ENCODE measurements at regions not wholly inside any gene's neighbourhood (a gene's known extent, or its start where the extent isn't known, plus 50 kb on each side); places are given as distances from the start of the nearest gene placed in this dataset.

DNA sequence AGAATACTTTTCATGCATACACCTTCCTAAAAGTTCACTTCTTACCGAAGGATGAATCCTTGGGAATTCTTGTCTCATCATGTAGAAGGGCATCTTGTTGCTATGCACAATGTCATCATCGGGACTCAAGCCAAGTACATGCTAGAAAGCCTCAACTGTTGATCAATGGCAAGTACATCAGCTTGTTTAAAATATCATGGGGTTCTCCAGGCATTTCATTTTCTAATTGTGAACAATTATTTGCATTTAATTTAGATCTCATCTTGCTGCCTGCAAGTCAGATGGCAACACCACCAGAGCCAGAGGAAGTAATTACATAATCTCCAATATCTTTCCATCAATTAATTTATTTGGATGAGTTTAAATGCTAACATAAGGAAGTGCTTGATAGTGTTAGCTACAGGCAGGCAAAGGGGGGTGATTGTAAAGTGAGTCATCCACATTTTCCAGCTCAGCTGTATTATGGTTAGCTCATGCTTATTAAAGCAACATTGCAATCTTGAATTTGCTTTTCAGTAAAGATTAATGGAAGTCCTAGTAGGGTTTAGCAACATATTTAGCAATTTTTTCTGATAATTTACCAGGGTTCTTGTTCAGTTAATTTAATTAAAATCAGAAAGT lies 356.5 kb downstream of the CBLL2 start:
- no peaks in the 10 kb centered on the region for H3K4me1 ChIP-seq (ENCODE audit: control insufficient read depth in 1 of 2, extremely low read depth in 1 of 2, insufficient read depth in 2 of 2, low read length in 2 of 2)
- H3K4me3 ChIP-seq (ENCODE audit: control insufficient read depth in 1 of 2, extremely low read depth in 1 of 2, low read length in 1 of 2): no peak overlapping the region
- H3K27me3 ChIP-seq (replicated peaks in 1 of 2; ENCODE audit: control insufficient read depth in 2 of 2, extremely low read depth in 1 of 2, insufficient read depth in 2 of 2, low read length in 1 of 2): no peaks in the 10 kb centered on the region
- H3K27ac Mint-ChIP-seq: no peak overlapping the region
- H3K9me3 ChIP-seq: no peaks in the 10 kb centered on the region
- H3K36me3 ChIP-seq (ENCODE audit: control insufficient read depth in 2 of 2, extremely low read depth in 1 of 2, insufficient read depth in 1 of 2, low read length in 1 of 2): no peaks in the 10 kb centered on the region
- WGBS (ENCODE audit: insufficient coverage): no CpG with 5 or more reads among the region's 2 CpGs
- DNase-seq: no peak
- H3K9me3 Mint-ChIP-seq: no peaks in the 10 kb centered on the region
- no peaks in the 10 kb centered on the region for H3K27me3 Mint-ChIP-seq
- H3K4me1 Mint-ChIP-seq: no peaks in the 10 kb centered on the region
- ChIA-PET CTCF (no interaction called here), POLR2A (no interaction called here)
- ATAC-seq (replicated peaks in 1 of 4): no peak
- H3K36me3 Mint-ChIP-seq: no peaks in the 10 kb centered on the region
- H3K27ac ChIP-seq (ENCODE audit: low read length): no peak overlapping the region
- no peak overlapping the region for H3K4me3 Mint-ChIP-seq

DNA sequence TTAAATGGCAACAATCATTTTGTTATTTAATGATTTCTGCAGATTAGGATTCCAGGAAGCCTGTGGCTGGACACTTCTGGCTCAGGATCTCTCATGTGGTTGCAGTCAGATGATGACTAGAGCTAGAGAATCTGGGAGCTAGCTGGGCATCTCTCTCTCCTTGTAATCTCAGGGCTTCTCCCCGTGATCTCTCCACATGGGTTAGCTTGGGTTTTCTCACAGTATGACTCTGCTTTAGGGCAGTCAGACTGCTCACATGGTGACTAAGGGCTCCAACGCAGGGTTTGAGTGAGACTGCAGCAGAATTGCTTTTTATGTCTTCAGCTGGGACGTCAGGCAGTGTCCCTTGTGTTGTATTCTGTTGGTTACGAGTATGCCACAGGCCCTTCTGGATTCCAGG lies 361.4 kb downstream of the CBLL2 start:
- Histone ChIP-seq H3K4me1 (ENCODE audit: control insufficient read depth in 1 of 2, extremely low read depth in 1 of 2, insufficient read depth in 2 of 2, low read length in 2 of 2) (no peaks in the 10 kb centered on the region), H3K36me3 (ENCODE audit: control insufficient read depth in 2 of 2, extremely low read depth in 1 of 2, insufficient read depth in 1 of 2, low read length in 1 of 2) (no peaks in the 10 kb centered on the region), H3K4me3 (ENCODE audit: control insufficient read depth in 1 of 2, extremely low read depth in 1 of 2, low read length in 1 of 2) (no peak overlapping the region), H3K27ac (ENCODE audit: low read length) (no peak overlapping the region), H3K9me3 (no peaks in the 10 kb centered on the region), H3K27me3 (replicated peaks in 1 of 2; ENCODE audit: control insufficient read depth in 2 of 2, extremely low read depth in 1 of 2, insufficient read depth in 2 of 2, low read length in 1 of 2) (no peaks in the 10 kb centered on the region)
- ChIA-PET CTCF (no interaction called here), POLR2A (no interaction called here)
- Mint-ChIP-seq H3K4me1 (no peaks in the 10 kb centered on the region), H3K4me3 (no peak overlapping the region), H3K27me3 (peaks cover 0 to 10% of the 10 kb centered on the region in 2 donors), H3K9me3 (peaks cover 0 to 5% (median 0%) of the 10 kb centered on the region in 3 donors), H3K27ac (no peak overlapping the region), H3K36me3 (no peaks in the 10 kb centered on the region)
- ATAC-seq (replicated peaks in 1 of 4): no peak
- no peak for DNase-seq
- WGBS (ENCODE audit: insufficient coverage): 75% methylated on average over 1 of the region's 4 CpGs

DNA sequence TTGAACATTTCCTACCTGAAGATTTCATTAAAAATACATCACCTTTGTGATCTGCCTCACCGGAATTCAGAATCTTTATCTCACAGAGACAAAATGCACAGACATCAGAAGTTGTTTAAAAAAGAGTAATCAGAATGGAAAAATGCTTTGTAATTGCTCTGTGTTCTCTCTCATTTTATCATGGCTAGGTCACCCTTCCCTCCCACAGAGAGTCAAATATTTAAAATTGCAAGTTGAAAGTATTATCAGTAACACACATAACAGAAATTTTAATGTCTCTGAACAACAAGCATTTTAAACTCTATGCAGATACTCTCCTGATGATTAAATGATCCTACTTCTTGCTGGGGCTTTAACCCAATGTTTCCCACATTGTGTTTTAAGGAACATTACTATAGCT lies 362.0 kb downstream of the CBLL2 start:
- H3K36me3 ChIP-seq (ENCODE audit: control insufficient read depth in 2 of 2, extremely low read depth in 1 of 2, insufficient read depth in 1 of 2, low read length in 1 of 2): no peaks in the 10 kb centered on the region
- Mint-ChIP-seq H3K4me1 (no peaks in the 10 kb centered on the region), H3K9me3 (peaks cover 0 to 5% (median 0%) of the 10 kb centered on the region in 3 donors), H3K27me3 (peaks cover 0 to 10% of the 10 kb centered on the region in 2 donors), H3K36me3 (no peaks in the 10 kb centered on the region), H3K27ac (no peak overlapping the region), H3K4me3 (no peak overlapping the region)
- no peak overlapping the region for H3K4me3 ChIP-seq (ENCODE audit: control insufficient read depth in 1 of 2, extremely low read depth in 1 of 2, low read length in 1 of 2)
- no peaks in the 10 kb centered on the region for H3K9me3 ChIP-seq
- no peak for ATAC-seq (replicated peaks in 1 of 4)
- H3K27me3 ChIP-seq (replicated peaks in 1 of 2; ENCODE audit: control insufficient read depth in 2 of 2, extremely low read depth in 1 of 2, insufficient read depth in 2 of 2, low read length in 1 of 2): no peaks in the 10 kb centered on the region
- no peak for DNase-seq
- H3K4me1 ChIP-seq (ENCODE audit: control insufficient read depth in 1 of 2, extremely low read depth in 1 of 2, insufficient read depth in 2 of 2, low read length in 2 of 2): no peaks in the 10 kb centered on the region
- no peak overlapping the region for H3K27ac ChIP-seq (ENCODE audit: low read length)
- ChIA-PET POLR2A (no interaction called here), CTCF (no interaction called here)
- no CpG with 5 or more reads among the region's 1 CpG for WGBS (ENCODE audit: insufficient coverage)

DNA sequence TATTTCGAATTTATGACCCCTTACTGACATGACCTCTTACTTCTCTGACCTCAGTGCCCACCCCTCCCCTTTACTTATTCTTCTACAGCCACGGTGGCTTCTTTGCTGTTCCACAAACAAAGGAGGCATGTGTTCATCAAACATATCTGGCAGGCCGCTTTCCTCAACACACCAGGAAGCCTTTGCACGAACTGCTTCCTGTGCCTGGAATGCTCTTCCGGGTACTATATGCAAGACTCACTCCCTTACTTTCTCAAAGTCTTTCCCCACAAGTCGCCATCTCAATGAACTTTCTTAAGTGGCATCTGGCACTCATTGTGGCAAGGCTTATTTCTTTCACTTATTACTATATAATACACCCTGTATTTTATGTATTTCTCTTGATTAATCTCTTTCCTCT lies 351.5 kb upstream of the DDX53 start:
- no peaks in the 10 kb centered on the region for H3K9me3 ChIP-seq
- H3K36me3 ChIP-seq (ENCODE audit: control insufficient read depth in 2 of 2, extremely low read depth in 1 of 2, insufficient read depth in 1 of 2, low read length in 1 of 2): no peaks in the 10 kb centered on the region
- ChIA-PET CTCF (no interaction called here), POLR2A (no interaction called here)
- H3K27me3 Mint-ChIP-seq: peaks cover 0 to 4% of the 10 kb centered on the region in 2 donors
- no peaks in the 10 kb centered on the region for H3K4me1 ChIP-seq (ENCODE audit: control insufficient read depth in 1 of 2, extremely low read depth in 1 of 2, insufficient read depth in 2 of 2, low read length in 2 of 2)
- ATAC-seq (replicated peaks in 1 of 4) (no peak), DNase-seq (no peak)
- no peak overlapping the region for H3K4me3 ChIP-seq (ENCODE audit: control insufficient read depth in 1 of 2, extremely low read depth in 1 of 2, low read length in 1 of 2)
- peaks cover 0 to 4% (median 0%) of the 10 kb centered on the region in 3 donors for H3K9me3 Mint-ChIP-seq
- no peak overlapping the region for H3K27ac ChIP-seq (ENCODE audit: low read length)
- H3K27me3 ChIP-seq (replicated peaks in 1 of 2; ENCODE audit: control insufficient read depth in 2 of 2, extremely low read depth in 1 of 2, insufficient read depth in 2 of 2, low read length in 1 of 2): no peaks in the 10 kb centered on the region
- no peaks in the 10 kb centered on the region for H3K36me3 Mint-ChIP-seq
- H3K4me3 Mint-ChIP-seq: no peak overlapping the region
- WGBS (ENCODE audit: insufficient coverage): 69% methylated on average over 4 of the region's 6 CpGs
- H3K27ac Mint-ChIP-seq: no peak overlapping the region
- H3K4me1 Mint-ChIP-seq: no peaks in the 10 kb centered on the region

DNA sequence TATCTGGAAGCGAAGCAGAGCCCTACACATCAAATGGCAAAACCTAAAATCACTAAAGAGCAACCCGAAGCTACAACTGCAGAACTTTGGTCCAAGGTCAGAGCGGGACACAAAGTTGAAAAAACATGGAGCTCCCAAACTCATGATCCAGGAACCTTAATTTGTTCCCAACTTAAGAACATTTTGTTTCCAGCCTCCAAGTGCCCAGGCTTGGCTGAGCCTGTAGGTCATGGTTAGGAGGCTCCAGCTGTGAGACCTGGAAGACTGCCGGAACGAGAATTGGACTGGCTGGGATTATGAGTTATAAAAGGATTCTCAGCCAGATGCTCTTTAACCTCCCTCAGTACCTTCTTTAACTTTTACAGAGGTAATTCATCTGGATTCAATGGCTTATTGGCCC lies 349.1 kb upstream of the DDX53 start:
- Mint-ChIP-seq H3K27me3 (peaks cover 0 to 4% of the 10 kb centered on the region in 2 donors), H3K36me3 (no peaks in the 10 kb centered on the region), H3K4me1 (no peaks in the 10 kb centered on the region), H3K9me3 (peaks cover 0 to 8% (median 0%) of the 10 kb centered on the region in 3 donors), H3K27ac (no peak overlapping the region), H3K4me3 (no peak overlapping the region)
- no peak overlapping the region for H3K27ac ChIP-seq (ENCODE audit: low read length)
- H3K4me3 ChIP-seq (ENCODE audit: control insufficient read depth in 1 of 2, extremely low read depth in 1 of 2, low read length in 1 of 2): no peak overlapping the region
- no peaks in the 10 kb centered on the region for H3K4me1 ChIP-seq (ENCODE audit: control insufficient read depth in 1 of 2, extremely low read depth in 1 of 2, insufficient read depth in 2 of 2, low read length in 2 of 2)
- ATAC-seq (replicated peaks in 1 of 4) (no peak), DNase-seq (no peak)
- no peaks in the 10 kb centered on the region for H3K27me3 ChIP-seq (replicated peaks in 1 of 2; ENCODE audit: control insufficient read depth in 2 of 2, extremely low read depth in 1 of 2, insufficient read depth in 2 of 2, low read length in 1 of 2)
- no peaks in the 10 kb centered on the region for H3K36me3 ChIP-seq (ENCODE audit: control insufficient read depth in 2 of 2, extremely low read depth in 1 of 2, insufficient read depth in 1 of 2, low read length in 1 of 2)
- ChIA-PET POLR2A (no interaction called here), CTCF (no interaction called here)
- no CpG with 5 or more reads among the region's 5 CpGs for WGBS (ENCODE audit: insufficient coverage)
- H3K9me3 ChIP-seq: no peaks in the 10 kb centered on the region

DNA sequence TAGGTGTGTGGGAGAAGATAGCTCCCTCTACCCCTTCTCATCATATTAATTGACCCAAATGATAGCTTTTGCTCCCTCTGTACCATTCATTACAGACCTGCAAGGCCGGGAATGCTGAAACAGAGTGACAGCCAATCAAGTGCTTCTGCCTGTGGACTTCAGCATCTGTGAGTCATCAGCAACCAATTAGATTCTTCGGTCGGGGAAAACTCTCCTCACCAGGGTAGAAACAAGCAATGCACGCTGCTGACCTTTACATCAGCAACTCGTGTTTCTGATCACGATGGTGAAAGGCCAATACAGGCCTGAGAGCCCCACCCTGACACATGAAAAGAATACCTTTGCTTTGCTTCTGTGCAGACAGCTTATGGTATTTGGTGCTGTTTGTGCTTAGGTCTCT lies 347.2 kb upstream of the DDX53 start:
- H3K27me3 ChIP-seq (replicated peaks in 1 of 2; ENCODE audit: control insufficient read depth in 2 of 2, extremely low read depth in 1 of 2, insufficient read depth in 2 of 2, low read length in 1 of 2): no peaks in the 10 kb centered on the region
- Mint-ChIP-seq H3K4me3 (no peak overlapping the region), H3K27me3 (peaks cover 0 to 4% of the 10 kb centered on the region in 2 donors), H3K36me3 (no peaks in the 10 kb centered on the region), H3K4me1 (no peaks in the 10 kb centered on the region), H3K27ac (no peak overlapping the region), H3K9me3 (peaks cover 0 to 15% (median 0%) of the 10 kb centered on the region in 3 donors)
- DNase-seq: no peak
- H3K27ac ChIP-seq (ENCODE audit: low read length): no peak overlapping the region
- no peak overlapping the region for H3K4me3 ChIP-seq (ENCODE audit: control insufficient read depth in 1 of 2, extremely low read depth in 1 of 2, low read length in 1 of 2)
- H3K4me1 ChIP-seq (ENCODE audit: control insufficient read depth in 1 of 2, extremely low read depth in 1 of 2, insufficient read depth in 2 of 2, low read length in 2 of 2): no peaks in the 10 kb centered on the region
- H3K9me3 ChIP-seq: no peaks in the 10 kb centered on the region
- CTCF ChIA-PET: no interaction called here
- H3K36me3 ChIP-seq (ENCODE audit: control insufficient read depth in 2 of 2, extremely low read depth in 1 of 2, insufficient read depth in 1 of 2, low read length in 1 of 2): no peaks in the 10 kb centered on the region
- no peak for ATAC-seq (replicated peaks in 1 of 4)
- POLR2A ChIA-PET: no interaction called here
- WGBS (ENCODE audit: insufficient coverage): 73% methylated on average over 2 of the region's 6 CpGs

DNA sequence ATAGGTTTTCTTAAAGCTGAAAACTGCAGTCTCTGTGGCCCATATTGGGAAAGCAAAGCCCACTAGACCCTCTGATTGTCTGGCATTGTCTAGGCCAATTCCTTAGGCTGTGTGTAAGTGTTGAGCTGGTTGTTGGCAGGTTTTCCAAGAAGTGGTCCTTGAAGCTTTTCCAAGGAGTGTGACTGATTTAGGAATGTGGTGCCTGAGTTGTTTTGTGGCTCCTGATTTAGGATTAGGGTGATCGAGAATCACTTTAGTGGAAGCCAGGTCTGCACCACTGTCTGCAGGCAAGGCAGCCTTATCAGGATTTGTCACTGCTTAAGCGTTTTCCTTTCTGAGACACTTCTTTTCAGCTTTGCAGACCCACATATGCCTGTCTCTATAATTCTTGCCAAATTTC lies 339.0 kb upstream of the DDX53 start:
- no peak for DNase-seq
- Histone ChIP-seq H3K9me3 (no peaks in the 10 kb centered on the region), H3K4me3 (ENCODE audit: control insufficient read depth in 1 of 2, extremely low read depth in 1 of 2, low read length in 1 of 2) (no peak overlapping the region), H3K36me3 (ENCODE audit: control insufficient read depth in 2 of 2, extremely low read depth in 1 of 2, insufficient read depth in 1 of 2, low read length in 1 of 2) (no peaks in the 10 kb centered on the region), H3K27me3 (replicated peaks in 1 of 2; ENCODE audit: control insufficient read depth in 2 of 2, extremely low read depth in 1 of 2, insufficient read depth in 2 of 2, low read length in 1 of 2) (no peaks in the 10 kb centered on the region), H3K4me1 (ENCODE audit: control insufficient read depth in 1 of 2, extremely low read depth in 1 of 2, insufficient read depth in 2 of 2, low read length in 2 of 2) (no peaks in the 10 kb centered on the region), H3K27ac (ENCODE audit: low read length) (no peak overlapping the region)
- ChIA-PET CTCF (no interaction called here), POLR2A (no interaction called here)
- H3K4me1 Mint-ChIP-seq: no peaks in the 10 kb centered on the region
- no peak for ATAC-seq (replicated peaks in 1 of 4)
- H3K27me3 Mint-ChIP-seq: peaks cover 0 to 4% of the 10 kb centered on the region in 2 donors
- H3K9me3 Mint-ChIP-seq: peaks cover 0 to 13% (median 4%) of the 10 kb centered on the region in 3 donors
- H3K4me3 Mint-ChIP-seq: no peak overlapping the region
- WGBS (ENCODE audit: insufficient coverage): no CpG with 5 or more reads among the region's 2 CpGs
- no peaks in the 10 kb centered on the region for H3K36me3 Mint-ChIP-seq
- H3K27ac Mint-ChIP-seq: no peak overlapping the region
